ENCODE measurements at regions not wholly inside any gene's neighbourhood (a gene's known extent, or its start where the extent isn't known, plus 50 kb on each side); places are given as distances from the start of the nearest gene placed in this dataset.

DNA sequence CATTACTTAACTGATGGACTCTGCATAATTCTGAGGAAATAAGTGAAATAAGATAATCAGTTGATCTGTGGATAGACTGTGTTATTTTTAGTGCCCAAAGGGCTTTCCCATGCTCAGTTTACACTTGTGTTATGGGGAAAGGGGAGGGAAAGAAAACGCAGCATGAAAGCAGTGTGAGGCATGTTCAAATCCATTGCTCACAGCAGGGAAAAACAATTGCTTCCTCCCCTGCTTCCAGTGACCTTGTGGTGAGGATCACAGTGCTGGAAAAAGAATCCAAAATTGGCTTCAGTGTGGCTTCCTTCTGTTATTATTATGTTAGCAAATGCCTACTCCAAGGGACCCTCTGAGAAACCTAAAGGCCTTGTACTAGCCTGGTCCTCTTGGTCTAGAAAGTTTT, 285.1 kb upstream of the CDIN1 start:
- TF ChIP-seq POLR2AphosphoS5 (IDR thresholded peaks at IDR 0.05; ENCODE audit: low read depth, low read length) (no peak), FOXP2 (optimal IDR thresholded peaks at IDR 0.05; ENCODE audit: borderline replicate concordance, extremely low read depth, extremely low read length, insufficient read depth) (no peak), TAF1 (IDR thresholded peaks at IDR 0.05; ENCODE audit: borderline replicate concordance, insufficient read depth, low read length) (no peak), SIN3A (IDR thresholded peaks at IDR 0.05; ENCODE audit: borderline replicate concordance, insufficient read depth, low read length) (no peak)
- TF ChIP-seq, protein P1, sequence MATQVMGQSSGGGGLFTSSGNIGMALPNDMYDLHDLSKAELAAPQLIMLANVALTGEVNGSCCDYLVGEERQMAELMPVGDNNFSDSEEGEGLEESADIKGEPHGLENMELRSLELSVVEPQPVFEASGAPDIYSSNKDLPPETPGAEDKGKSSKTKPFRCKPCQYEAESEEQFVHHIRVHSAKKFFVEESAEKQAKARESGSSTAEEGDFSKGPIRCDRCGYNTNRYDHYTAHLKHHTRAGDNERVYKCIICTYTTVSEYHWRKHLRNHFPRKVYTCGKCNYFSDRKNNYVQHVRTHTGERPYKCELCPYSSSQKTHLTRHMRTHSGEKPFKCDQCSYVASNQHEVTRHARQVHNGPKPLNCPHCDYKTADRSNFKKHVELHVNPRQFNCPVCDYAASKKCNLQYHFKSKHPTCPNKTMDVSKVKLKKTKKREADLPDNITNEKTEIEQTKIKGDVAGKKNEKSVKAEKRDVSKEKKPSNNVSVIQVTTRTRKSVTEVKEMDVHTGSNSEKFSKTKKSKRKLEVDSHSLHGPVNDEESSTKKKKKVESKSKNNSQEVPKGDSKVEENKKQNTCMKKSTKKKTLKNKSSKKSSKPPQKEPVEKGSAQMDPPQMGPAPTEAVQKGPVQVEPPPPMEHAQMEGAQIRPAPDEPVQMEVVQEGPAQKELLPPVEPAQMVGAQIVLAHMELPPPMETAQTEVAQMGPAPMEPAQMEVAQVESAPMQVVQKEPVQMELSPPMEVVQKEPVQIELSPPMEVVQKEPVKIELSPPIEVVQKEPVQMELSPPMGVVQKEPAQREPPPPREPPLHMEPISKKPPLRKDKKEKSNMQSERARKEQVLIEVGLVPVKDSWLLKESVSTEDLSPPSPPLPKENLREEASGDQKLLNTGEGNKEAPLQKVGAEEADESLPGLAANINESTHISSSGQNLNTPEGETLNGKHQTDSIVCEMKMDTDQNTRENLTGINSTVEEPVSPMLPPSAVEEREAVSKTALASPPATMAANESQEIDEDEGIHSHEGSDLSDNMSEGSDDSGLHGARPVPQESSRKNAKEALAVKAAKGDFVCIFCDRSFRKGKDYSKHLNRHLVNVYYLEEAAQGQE (IDR thresholded peaks at IDR 0.05; ENCODE audit: insufficient read depth in 1 of 2, low read depth in 2 of 2, low read length in 2 of 2), result no peak

DNA sequence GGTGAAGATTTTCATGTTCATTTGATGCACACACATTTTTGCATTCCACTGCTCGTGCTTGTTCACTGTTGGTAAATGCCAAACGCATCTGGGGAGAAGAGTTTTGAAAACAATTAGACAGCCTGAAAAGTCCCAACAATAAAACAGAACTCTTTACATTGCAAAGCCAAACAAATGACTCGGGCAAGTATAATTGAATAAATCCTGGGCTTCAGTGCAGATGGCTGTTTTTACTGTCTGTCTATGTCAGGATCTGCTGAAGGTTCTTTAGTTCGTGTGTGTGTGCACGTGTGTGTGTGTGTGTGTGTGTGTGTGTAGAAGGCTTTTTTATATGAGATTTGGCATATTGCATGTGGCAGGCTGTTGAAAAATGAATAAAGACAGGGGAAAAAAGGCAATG, 277.5 kb upstream of the CDIN1 start:
- no peak for TF ChIP-seq POLR2AphosphoS5 (IDR thresholded peaks at IDR 0.05; ENCODE audit: low read depth, low read length)
- no peak for TF ChIP-seq FOXP2 (optimal IDR thresholded peaks at IDR 0.05; ENCODE audit: borderline replicate concordance, extremely low read depth, extremely low read length, insufficient read depth)
- TF ChIP-seq SIN3A (IDR thresholded peaks at IDR 0.05; ENCODE audit: borderline replicate concordance, insufficient read depth, low read length), result no peak
- TF ChIP-seq, protein P1 (IDR thresholded peaks at IDR 0.05; ENCODE audit: insufficient read depth in 1 of 2, low read depth in 2 of 2, low read length in 2 of 2), result no peak
- TF ChIP-seq TAF1 (IDR thresholded peaks at IDR 0.05; ENCODE audit: borderline replicate concordance, insufficient read depth, low read length), result no peak

DNA sequence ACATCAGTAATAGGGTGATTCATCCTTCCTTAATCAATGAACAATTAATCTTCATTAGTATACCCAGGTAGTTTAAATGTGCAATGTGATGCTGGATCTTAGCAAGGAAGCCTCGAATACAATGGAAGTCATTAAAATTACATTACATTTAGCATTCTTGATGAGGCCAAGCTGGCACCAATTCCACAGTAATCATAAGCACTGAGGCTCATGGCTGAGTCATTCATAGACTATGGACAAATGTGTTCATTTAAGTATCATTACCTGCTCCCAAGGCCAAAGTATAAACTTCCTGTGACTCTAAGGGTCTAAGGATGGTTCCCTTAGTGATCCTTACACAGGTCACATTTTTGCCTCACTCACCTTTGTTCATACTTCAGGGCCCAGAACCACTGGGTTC, 266.4 kb upstream of the CDIN1 start:
- TF ChIP-seq POLR2AphosphoS5 (IDR thresholded peaks at IDR 0.05; ENCODE audit: low read depth, low read length), result no peak
- TF ChIP-seq SIN3A (IDR thresholded peaks at IDR 0.05; ENCODE audit: borderline replicate concordance, insufficient read depth, low read length), result no peak
- TF ChIP-seq, protein P1 (IDR thresholded peaks at IDR 0.05; ENCODE audit: insufficient read depth in 1 of 2, low read depth in 2 of 2, low read length in 2 of 2), result no peak
- TF ChIP-seq TAF1 (IDR thresholded peaks at IDR 0.05; ENCODE audit: borderline replicate concordance, insufficient read depth, low read length), result no peak

DNA sequence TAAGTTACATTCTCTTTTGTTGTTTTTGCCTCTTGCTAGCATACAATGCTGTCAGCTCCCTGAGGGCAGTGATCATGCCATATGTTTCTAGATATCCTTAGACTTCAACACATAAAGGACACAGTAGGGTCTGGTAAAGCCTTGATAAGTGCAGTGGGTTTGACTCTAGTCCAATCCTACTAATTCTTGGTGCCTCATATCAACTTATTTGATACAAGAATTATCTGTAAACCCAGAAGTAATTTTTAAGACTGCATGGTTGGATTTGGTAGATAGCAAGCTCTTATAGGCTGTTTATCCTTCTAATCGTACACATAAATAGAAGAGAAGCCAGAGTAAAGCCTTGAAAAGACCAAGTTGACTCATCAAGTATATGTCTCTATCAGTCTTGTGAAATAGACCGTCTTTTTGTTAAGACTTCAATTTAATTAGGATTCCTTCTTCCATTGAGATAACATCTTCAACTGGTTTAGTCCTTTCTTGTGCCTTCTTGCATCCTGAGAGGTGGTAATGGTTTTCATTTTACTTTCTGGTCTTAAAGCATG, 265.6 kb upstream of the CDIN1 start:
- no peak for TF ChIP-seq TAF1 (IDR thresholded peaks at IDR 0.05; ENCODE audit: borderline replicate concordance, insufficient read depth, low read length)

DNA sequence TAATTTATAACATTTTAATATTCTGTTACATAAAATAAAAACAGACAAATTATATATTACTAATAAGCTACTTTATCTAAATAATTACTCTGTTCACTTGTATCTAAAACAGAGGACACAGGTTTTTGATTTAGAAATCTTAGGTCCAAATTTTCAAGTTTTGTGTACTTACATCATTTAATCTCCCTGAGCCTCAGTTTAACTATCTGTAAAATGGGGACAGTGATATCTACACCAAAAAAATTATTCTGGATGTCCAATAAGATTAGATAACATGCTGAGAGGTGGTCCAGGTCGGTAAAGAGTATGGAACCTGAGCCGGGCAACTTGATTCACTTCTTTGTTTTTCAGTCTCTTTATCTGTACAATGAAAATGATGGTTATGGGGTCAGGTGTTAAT, 263.8 kb upstream of the CDIN1 start:
- TF ChIP-seq POLR2AphosphoS5 (IDR thresholded peaks at IDR 0.05; ENCODE audit: low read depth, low read length), result no peak
- no peak for TF ChIP-seq SIN3A (IDR thresholded peaks at IDR 0.05; ENCODE audit: borderline replicate concordance, insufficient read depth, low read length)
- TF ChIP-seq TAF1 (IDR thresholded peaks at IDR 0.05; ENCODE audit: borderline replicate concordance, insufficient read depth, low read length), result no peak
- no peak for TF ChIP-seq FOXP2 (optimal IDR thresholded peaks at IDR 0.05; ENCODE audit: borderline replicate concordance, extremely low read depth, extremely low read length, insufficient read depth)
- TF ChIP-seq, protein P1 (IDR thresholded peaks at IDR 0.05; ENCODE audit: insufficient read depth in 1 of 2, low read depth in 2 of 2, low read length in 2 of 2), result no peak
